NOMO-1 (cell line): ENCODE measurements at regions not wholly inside any gene's neighbourhood (a gene's known extent, or its start where the extent isn't known, plus 50 kb on each side); places are given as distances from the start of the nearest gene placed in this dataset.
A peak's percentile ranks its signal among the peaks of the same experiment; 100 is the strongest.
"Not testable (repeated sequence)": the region's sequence is repeated elsewhere in the genome, so short reads cannot be mapped to it uniquely, and the experiment has no call there.

ENCODE experiments used
- DNase-seq, 2 experiments: peaks; one replicate each; lab custom pipeline; 2025; ENCODE audit not compliant: unreplicated experiment in 2 of 2; lab: John Stamatoyannopoulos, UW

DNA sequence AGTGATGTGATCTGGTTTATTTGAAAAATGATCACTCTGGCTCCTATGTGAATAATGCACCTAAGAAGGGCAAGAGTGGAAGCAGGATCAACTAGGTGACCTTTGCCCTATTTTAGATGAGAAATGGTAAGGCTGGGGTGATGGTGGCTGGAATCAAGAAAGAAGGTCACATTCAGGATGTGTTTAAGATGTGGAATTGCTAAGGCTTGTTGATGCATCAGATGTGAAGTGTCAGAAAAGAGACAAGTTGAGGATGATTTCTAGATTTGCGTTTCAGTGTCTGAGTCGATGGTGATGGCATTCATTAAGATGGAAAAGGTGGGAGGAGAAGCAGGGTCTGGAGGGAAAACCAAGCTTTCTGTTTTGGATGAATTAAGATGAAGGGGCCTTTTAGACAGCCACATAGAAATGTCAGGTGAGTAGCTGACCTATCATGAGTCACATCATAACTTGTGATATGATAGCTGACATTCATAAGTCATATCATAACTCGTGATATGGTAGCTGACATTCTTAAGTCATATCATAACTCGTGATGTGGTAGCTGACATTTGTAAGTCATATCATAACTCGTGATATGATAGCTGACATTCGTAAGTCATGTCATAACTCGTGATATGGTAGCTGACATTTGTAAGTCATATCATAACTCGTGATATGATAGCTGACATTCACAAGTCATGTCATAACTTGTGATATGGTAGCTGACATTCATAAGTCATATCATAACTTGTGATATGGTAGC, 101.2 kb upstream of the SEC11C start:
- no peak for DNase-seq

- DNase-seq: not testable (repeated sequence)
Measured at GRCh38 chr18:59039040-59039320, 100.7 kb upstream of the SEC11C start.

DNA sequence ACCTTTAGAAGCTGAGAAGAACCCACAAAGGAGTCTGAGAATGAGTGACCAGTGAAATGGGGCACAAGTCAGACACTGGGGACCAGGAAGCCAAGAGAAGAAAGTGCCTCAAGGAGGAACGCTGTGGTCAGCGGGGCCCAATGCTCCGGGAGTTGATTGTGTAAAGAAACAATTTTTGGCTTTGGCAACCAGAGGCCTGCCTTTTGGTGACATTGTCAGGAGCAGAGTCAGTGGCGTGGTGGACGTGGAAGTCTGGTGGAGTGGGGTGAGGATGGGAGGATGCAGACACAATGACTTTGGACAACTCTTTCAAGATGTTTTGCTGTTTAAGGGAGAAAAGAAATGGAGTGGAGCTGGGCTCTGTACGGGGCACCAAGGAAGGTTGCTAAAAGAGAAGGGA, 100.2 kb upstream of the SEC11C start:
- DNase-seq: no peak

GRCh38 chr18:59040770-59041148, 98.9 kb upstream of the SEC11C start:
- DNase-seq: no peak

DNA sequence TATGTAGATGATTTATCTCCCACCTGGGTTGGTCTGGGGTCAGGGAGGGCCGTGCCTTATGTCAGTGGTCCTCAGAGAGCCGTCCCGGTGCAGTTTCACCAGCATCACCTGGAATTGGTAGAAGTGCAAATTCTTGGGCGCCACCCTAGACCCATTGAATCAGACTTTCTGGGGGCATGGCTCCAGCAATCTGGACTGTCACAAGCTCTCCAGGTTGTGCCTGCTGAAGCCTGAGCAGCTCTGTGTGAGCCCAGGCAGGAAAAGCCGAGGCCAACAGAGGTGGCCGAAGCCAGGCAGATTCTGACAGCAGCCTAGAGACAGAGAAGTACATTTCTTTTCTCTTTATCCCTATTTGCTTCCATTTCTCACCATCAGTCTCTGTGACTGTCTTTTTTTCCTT, 98.4 kb upstream of the SEC11C start:
- no peak for DNase-seq

GRCh38 chr18:59041819-59042815, 97.6 kb upstream of the SEC11C start:
- DNase-seq: no peak

DNA sequence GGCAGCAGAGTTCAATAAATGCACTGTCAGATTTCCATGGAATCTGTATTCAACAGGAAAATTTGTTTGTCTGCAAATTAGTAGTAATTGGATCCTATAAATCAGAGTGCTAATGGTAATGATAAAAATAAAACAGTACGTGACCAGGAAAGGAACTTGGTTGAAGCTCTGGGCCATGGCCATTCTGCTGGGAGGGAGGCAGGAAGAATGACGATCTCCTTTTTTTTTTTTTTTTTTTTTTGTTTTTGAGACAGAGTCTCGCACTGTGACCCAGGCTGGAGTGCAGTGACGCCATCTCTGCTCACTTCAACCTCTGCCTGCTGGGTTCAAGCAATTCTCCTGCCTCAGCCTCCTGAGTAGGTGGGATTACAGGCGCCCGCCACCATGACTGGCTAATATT, 94.8 kb upstream of the SEC11C start:
- DNase-seq: no peak

DNA sequence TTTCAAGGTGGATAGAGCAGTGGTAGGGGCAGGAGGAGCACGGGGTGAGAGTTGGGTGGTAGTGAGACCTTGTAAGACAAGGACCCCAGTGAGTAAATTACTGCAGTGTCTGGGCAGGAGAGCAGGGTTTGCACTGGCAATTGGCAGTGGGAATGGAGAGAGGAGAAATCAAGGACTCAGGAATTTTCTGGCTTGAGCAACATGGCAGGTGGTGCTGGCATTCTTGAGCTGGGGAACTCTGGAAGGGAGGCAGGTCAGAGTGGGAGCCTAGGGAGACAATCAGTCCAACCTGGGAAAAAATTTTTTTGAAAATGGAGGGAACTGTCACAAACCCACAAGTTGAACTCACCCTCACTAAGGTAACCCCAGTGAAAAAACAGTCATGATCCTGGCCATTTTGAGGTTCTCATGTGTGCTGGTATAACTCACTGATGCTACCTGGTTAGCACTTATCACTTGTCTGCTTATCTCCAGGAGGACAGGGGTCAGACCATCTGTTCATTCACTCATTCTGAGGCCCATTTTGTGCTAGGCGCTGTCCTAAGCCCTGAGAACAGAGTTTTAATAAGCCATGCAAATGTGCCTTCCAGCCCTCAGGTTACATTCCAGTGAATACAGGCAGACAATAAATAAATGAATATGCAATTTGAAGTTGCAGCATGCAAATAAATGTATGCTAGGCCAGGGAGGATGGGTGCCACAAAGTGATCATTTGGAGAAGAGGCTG, 92.2 kb upstream of the SEC11C start:
- no peak for DNase-seq

GRCh38 chr18:59048048-59048363, 91.7 kb upstream of the SEC11C start:
- DNase-seq: no peak

DNA sequence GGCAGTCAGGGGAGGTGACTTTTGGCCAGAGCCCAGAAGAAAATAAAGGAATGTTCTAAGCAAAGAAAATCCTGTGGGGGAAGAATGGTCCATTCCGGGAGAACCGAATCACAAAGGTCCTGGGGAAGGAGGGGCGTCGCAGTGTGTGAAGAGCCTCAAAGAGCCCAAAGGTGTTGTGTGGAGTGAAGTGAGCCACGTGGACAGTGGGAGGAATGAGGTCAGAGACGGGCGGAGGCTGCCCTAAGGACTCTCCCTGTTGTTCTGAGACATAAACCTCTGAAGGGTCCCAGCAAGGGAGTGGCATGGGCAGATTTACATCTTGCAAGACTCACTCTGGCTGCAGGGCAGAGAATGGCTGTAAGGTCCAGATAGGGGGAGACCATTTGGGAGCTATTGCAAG, 91.3 kb upstream of the SEC11C start:
- no peak for DNase-seq

- DNase-seq: no peak
Measured at GRCh38 chr18:59049721-59050660, 89.7 kb upstream of the SEC11C start.

- no peak for DNase-seq
Measured at GRCh38 chr18:59050661-59051057, 89.0 kb upstream of the SEC11C start.

DNA sequence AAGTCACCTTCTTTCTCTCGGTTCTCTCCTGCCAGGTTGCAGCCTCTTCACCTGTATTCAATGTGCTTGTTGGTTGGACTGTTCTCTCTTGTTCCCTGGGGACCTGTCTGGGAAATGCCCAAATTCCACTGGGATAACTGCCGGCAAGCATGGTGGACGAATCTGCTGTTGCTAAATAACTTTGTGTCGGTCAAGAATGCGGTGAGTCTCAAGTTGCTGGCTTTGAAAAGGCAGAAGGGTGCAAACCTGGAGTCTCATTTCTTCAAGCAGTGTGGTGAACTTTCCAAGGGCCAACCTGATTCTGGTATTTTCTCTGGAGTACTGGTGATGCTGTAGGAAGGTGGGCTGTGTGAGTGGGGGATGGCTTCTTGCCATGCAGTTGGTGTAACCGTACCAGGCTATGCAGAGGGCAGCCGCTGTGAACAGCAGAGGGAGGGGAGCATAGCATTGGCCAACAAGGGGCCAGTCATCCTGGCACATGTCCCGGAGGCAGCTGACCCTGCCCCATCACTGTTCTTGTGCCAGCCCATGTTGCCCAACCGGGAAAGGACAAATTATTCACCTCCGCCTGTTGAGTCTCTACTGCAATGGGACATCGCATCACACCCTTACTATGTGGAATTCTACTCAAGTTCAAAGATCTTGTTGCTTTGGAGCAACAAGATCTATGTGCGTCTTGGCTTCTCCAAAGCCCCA, 88.1 kb upstream of the SEC11C start:
- no peak for DNase-seq

- DNase-seq: no peak
Measured at GRCh38 chr18:59052965-59053820, 86.5 kb upstream of the SEC11C start.

DNA sequence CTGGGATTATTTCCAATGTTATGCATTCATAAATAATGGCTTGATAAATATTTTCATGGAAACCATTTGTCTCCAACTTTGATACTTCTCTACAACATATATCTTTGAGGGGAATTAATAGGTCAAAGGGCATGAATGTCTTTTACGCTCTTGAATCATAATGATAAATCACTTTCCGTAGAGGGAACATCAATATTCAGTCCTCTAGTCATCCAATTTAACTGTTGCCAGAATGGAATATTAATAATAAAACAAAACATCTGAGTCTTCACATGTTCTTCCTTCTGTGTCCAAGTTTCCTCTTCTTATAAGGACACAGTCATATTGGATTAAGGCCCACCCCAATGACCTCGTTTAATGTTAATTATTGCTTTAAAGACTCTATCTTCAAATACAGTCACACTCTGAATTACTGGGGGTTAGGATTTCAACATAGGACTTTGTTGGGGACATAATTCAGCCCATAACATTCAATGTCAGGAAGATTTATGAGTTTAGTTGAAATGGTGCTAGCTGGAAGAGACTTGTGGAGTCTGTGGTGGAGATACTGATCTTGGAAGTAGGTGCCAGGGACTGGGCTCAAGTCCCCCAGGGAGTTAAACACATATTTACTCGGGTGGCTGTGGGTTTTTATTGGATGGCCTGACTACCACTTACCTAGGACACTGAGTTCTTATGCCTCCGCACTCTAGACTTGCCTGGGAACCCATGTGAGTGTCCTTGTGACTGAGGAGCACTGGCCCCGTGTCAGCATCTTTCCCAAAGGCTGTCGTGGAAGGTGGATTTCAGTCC, 85.0 kb upstream of the SEC11C start:
- no peak for DNase-seq

- DNase-seq: no peak
Measured at GRCh38 chr18:59055345-59056032, 84.2 kb upstream of the SEC11C start.

GRCh38 chr18:59056706-59057492, 82.8 kb upstream of the SEC11C start:
- peak; percentile 42 to 83 for DNase-seq
